ENCODE measurements at regions not wholly inside any gene's neighbourhood (a gene's known extent, or its start where the extent isn't known, plus 50 kb on each side); places are given as distances from the start of the nearest gene placed in this dataset.

DNA sequence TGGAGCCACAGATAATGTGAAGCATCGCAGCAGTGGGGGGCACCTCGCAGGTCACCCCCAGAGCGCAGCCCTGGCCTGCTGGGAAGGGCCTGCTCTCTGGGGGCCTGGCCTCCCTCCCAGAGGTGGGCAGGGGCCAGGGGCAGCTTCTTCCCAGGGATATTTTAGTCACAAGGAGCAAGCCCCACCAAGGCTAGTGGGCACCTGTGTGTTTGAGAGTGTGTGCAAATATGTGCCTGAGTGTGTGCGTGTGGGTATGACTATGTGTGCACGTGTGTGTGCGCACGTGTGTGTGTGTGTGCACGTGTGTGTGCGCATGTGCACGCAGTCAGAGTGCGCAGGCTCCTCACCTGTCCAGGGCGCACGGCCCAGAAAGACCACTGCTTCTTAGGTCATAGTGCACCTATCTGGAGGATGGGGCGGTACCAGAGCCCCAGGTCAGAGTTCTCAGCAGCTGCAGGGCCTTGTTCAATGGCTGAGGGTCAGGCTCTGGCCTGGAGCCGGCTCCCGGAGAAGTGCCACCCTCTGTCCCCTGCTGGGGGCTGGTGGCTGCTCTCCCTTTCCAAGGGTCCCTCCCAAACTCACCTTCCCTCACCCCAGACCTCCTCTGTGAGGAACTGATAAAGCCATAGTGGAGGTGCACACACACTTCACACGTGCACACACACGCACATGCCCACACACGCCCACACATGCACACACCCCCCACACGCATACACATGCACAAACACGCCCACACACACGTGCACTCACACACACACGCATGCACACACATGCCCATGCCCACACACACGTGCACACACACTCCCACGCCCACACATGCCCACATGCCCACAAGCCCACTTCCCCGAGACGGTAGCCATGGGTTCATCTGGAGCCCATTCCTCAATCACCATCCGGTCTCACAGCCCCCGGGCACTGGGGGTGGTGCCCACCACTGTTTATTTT lies 128.5 kb downstream of the KIF26A start:
- TF ChIP-seq, protein P1, sequence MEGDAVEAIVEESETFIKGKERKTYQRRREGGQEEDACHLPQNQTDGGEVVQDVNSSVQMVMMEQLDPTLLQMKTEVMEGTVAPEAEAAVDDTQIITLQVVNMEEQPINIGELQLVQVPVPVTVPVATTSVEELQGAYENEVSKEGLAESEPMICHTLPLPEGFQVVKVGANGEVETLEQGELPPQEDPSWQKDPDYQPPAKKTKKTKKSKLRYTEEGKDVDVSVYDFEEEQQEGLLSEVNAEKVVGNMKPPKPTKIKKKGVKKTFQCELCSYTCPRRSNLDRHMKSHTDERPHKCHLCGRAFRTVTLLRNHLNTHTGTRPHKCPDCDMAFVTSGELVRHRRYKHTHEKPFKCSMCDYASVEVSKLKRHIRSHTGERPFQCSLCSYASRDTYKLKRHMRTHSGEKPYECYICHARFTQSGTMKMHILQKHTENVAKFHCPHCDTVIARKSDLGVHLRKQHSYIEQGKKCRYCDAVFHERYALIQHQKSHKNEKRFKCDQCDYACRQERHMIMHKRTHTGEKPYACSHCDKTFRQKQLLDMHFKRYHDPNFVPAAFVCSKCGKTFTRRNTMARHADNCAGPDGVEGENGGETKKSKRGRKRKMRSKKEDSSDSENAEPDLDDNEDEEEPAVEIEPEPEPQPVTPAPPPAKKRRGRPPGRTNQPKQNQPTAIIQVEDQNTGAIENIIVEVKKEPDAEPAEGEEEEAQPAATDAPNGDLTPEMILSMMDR (IDR thresholded peaks at IDR 0.05): no peak
- TF ChIP-seq BHLHE40 (IDR thresholded peaks at IDR 0.05; ENCODE audit: low read depth, low read length) (no peak), POLR2A (IDR thresholded peaks at IDR 0.05; ENCODE audit: low read length) (no peak)

Measured in A549 (cell line).